ENCODE measurements at regions not wholly inside any gene's neighbourhood (a gene's known extent, or its start where the extent isn't known, plus 50 kb on each side); places are given as distances from the start of the nearest gene placed in this dataset.

DNA sequence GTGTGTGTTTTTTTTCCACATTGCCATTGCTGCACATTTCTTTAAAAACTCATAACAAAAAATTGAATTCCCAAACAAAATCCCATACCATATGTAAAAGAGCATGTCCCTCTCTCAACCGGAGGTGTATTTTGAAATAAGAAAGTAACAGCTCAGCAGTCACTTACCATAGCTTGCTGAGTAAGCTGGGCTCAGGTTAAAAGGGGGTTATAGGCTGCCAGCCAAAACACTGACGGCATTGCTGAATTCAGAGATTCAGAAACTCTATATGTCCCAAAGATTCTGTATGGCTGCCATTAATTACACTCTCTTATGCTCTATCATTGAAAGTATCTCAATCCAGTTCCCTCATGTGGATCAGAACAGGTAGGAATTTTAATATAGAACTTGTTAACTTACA, 276.0 kb downstream of the FOXG1 start:
- DNase-seq = no peak

DNA sequence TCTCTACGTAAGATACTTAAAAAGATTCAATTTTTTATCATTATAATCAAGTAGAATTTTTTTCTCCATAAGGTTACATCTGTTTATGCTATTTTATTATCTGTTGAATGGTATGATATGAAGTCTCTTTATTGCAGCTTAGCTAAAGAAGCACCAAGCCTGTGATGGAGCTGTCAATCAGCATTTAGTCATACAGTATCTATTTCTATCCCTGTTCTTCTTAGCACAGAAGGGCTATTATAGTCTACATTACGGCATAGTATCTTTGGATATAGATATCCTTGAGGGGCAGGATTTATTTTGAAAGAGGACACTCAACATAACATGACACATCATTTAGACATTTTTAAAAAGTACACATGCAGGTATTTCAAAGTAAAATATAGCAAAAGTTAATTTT, 277.1 kb downstream of the FOXG1 start:
- DNase-seq = no peak

DNA sequence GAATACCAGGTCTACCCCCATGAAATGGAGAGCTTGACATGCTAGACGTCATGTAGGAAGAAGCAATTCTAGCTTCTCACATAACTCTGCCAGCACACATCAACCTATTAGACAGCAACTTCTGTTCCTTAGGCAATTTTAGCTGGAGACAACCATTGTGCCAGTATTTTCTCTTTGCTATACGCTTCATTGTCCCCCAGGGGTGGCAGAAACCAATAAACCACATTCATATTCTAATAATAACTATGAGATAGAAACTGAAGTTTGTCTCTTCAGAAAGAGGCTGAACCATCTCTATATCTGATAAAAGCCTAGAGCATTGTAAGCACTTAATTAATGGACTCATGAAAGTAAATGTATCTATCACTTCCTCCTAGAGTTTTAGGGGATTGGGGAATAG, 278.6 kb downstream of the FOXG1 start:
- no peak for DNase-seq

DNA sequence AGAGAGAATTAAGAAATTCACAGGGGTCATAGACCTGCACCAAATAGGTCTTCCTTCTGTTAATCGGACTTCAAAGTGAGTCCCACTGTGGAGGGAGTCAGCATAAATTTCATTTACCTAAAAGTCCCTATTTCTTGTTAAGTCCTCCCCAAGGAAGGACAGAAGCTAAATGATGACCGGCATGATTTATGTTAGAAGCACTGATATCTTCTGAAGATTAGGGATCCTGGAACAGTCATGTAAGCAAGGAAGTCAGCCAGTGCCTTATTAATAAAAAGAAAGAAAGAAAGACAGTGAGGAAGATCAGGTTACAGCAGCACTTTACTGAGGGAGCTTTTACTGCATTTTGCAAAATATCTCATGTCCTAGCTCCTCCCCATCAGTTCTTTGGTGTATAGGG, 287.5 kb downstream of the FOXG1 start:
- no peak for DNase-seq

DNA sequence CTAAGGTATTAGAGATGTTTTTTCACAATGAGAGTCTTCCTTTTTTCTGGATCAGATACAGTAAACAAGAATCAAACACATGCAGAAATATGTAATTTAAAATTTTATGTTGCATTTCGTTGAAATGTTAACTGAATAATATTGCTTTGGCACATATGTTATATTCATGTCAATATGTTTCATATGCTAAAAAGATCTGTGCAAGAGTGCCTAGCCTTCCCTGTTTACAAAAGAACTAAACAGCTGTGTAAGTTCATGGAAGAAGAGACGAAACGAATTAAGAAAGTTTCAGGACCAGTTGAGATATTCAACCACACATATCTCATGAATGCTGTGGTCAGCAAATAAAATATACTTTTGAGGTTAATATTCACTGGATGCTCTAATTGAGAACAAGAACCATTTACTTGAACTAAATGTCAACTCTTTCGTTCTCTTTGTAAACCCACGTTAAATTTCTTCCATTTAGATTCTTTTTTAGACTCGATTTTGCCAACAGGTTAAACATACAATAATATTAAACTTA, 289.5 kb downstream of the FOXG1 start:
- no peak for DNase-seq

DNA sequence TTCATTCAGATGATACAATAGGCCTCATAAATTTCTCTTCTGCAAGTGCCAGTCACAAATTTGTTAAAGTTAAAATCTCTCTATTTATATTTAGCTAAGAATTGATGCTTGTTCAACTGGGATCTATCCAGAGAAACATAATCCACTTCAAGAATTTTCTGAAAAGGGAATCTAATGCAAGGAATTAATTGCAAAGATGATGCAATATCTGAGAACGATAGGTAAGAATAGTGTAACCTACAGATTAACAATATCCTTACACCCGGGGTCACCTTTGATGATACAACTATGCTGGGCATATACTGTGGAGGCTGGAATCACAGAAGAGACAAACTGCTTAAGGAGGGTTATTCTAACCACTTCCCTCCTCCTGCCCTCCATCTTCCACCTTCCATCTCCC, 295.1 kb downstream of the FOXG1 start:
- no peak for DNase-seq

DNA sequence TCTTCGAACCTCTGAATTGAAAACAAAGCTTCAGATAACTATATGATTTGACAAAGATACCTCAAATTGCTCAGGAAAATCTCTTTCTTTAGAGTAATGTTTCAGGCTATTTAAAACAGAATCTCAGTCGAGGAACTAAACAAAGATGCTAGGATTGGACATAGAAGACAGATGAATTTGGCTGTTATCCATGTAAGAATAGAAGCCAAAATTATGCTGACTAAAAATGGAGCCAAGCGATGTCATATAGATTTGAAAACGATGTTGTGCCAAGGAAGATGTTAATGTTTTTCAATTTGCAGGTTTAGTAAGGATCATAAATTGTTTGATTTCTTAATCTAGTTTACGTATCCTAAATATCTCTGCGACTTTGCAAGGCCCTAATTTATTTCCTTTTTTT, 295.9 kb downstream of the FOXG1 start:
- DNase-seq = no peak

DNA sequence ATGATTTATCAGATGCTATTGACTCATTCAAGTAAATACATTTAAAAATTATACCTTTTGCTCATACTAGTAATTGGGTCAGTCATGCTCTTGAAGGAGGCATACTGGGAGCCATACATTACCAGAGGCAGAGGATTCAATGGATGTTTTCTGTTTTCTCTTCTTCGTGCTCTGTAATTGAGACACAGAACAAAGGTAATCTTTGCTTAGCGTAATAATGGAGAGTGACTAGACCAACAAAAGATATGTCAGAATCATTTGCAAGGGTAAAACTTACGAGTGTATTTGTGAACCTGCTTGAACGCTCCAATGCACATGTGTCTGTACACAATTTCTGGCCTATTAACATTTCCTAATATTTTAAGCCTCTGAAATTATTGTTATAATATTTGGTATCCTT, 296.4 kb downstream of the FOXG1 start:
- DNase-seq = no peak

DNA sequence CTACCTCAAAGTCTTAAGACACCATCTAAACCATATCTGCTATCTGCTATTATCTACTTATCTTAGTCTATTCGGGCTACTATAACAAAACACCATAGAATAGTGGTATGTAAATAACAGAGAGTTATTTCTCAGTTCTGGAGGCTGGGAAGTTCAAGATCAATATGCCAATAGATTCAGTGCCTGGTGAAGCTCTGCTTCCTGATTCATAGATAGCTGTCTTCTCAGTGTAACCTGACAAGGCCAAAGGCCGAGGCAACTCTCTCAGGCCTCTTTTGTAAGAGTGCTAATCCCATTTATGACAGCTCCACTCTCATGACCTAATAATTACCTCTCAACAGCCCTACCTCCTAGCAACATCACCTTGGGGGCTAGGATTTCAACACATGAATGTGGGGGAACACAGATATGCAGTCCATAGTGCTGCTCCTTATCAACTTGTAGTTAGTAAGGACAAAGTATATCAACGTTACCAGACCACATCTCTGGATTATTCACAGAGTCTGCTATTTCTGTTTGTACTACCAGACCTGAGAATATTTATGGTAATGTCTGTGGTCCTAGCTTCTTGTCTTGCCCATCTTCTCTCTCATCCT, 297.8 kb downstream of the FOXG1 start:
- no peak for DNase-seq

DNA sequence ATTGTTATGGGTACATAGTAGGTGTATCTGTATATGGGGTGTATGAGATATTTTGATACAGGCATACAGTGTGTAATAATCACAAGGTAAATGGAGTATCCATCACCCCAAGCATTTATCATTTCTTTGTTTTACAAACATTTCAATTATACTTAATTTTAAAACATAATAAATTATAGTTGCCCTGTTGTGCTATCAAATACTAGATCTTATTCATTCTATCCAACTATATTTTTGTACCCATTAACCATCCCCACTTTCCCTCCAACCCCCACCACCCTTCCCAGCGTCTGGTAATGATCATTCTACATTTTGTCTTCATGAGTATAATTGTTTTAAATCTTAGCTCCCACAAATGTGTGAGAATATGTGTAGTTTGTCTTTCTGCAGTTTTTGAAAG, 302.6 kb downstream of the FOXG1 start:
- DNase-seq = no peak

DNA sequence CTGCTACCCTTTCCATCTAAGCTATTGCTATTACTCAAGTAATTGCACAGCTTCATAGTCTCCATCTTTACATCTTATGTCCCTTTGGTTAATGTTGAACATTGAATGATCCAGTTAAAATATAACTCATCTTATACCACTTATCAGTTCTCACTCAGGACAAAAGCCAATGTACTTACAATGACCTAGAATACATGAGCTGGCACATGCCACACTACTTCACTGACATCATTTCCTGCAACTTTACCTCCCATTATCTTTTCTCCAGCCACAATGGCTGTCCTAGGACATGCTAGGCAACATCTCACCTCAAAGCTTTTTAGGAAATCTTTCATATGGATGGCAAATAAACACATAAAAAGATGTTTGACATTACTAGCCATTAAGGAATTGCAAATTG, 309.2 kb downstream of the FOXG1 start:
- no peak for DNase-seq

DNA sequence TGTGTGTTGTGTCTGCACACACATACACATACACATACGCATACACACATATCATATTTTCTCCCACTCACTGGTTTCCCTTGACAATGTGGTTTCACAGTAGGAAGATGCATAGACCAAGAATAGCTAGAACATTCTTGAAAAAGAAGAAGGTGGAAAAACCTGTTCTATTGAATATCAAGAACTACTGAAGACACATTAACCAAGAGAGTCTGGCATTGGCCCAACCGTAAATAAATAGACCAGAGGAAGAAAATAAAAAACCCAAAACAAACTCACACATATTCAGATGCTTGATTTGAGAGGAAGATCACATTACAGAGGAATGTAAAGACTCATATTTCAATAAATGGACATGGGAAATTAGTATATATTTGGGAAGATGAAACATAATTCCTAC, 311.3 kb downstream of the FOXG1 start:
- no peak for DNase-seq

DNA sequence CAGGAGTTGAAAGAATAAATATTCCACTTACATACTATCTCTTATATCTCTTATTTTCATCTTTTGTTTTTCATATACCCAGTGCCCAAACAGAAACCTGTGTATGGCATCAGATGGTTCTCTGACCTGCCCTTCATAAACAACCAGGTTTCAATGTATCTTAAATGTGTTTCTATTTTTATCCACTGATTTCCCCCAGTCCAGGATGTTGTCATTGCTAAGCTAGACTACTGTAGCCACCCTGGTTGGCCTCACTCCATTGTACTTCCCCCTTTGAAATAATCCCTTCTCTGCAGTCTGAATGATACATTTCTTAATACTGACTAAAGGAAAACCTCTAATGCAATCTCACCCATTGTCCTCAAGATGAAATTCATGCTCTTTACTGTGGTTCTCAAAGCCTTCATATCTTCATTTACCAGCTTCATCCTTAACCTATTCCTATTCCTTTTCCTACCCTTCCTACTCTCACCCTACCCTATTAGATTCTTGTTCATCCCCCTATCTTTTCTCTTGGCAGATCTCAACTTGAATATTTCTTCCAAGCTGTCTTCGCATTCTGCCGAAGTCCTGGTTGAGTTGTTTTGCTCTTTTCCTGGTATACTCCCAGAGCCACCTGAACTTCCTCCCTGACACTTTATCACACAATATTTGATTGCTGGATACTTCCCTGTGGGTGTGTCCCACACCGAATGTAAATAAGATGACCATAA, 312.4 kb downstream of the FOXG1 start:
- DNase-seq = no peak

DNA sequence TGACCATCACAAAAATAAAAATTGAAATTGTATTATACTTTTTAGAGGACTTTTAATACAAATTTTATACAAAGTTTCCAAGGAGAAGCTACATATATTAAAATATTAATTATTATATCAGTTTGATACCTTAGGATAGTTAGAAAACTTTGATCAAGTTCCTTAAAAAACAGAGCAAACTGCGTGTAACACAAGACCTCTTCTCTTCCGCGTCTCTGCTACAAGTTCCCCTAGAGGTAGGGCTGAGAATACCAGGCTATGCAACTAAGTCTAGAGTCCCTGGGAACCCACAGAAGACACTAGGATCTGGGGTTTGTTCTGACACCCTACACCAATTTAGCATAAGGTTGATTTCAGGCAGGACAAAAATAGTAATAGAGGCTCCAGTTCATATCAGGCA, 319.0 kb downstream of the FOXG1 start:
- DNase-seq = no peak

DNA sequence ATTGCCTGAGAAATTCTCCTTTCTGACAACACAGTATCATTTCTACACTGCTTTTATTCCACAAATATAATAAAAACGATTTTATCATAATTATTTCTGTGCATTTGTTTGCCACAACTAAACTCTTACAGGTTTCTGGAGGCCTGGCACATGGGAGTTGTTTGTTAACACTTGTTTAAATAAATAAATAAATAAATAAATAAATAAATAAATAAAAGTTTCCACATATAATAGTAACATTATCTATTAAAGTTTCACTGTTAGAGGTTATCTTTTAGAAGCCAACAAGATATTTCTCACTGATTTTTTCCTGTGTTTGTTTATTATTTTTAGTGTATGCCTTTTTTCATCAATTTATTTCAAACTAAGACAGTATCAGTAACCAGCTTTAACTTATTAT, 323.3 kb downstream of the FOXG1 start:
- no peak for DNase-seq

DNA sequence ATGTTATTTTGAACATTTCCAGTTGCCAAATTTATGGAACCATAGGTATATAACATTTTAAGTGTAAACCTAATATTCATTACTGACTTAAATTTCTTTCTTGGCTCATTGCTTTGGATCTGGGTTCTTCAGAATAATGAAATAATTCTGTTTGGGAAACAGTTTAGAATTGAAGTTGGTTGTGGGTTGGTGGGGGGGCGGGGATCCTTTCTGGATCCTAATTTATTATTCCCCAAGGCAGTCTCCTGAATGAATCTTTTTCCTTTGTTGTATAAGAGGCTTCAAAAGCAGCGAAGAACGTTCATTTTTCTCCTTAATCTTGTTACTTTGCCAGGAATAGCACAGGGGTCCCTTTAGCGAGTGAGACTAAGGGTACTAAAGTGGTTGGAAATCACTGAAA, 325.5 kb downstream of the FOXG1 start:
- no peak for DNase-seq

DNA sequence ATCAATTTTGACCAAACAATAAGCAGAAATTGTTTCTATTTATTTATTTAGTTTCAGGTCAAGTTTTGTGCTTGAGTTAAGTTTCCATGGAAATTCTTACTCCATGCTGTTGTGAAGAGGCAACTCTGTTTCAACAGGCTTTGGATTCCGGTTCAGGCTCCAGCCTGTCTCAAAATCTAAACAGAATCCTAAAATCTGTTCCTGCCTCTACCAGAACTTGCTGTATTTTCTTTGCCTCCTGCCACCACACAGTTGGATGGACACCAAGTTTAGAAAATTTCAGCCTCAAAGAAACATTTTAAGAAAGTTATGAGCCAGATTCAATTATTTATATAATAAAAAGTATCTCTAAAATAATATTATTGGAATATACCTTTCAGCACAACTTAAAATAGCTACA, 330.9 kb downstream of the FOXG1 start:
- no peak for DNase-seq

DNA sequence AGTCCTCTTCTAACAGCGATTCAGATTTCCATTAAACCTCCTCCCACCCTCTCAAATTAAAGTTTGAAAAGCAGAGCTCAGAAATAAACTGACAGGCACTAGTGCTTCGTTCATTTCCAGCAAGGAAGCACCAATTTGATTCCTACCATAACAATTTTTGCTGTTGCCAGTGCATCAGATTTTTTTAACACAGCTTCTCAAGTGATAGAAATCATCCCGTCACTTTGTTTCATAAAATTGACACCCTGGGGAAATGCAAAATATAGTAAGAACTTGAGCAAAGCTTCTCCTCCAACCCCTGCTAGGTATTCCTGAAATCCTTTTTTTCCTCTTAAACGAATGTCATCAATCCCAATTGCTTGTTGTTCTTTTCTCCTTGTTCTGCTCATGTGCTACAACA, 332.1 kb downstream of the FOXG1 start:
- DNase-seq = no peak

DNA sequence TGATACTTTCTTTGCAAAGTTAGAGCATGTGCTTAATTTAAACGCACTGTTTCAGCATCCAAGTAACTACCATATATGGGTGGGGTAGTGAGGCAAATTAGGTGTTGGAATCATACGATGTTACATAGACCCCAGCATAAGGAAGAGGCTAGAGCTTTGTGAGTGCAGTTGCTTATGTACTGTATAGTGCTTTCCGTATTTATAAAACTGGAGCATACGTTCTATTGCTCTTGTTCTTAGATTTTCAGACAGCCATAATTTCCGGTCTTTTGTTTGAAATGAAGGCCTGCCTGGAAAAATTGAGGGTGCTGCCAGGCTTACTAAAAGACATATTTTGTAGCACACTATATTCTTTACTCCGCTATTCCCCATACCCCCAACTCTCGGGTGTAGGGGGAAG, 335.7 kb downstream of the FOXG1 start:
- DNase-seq = no peak

DNA sequence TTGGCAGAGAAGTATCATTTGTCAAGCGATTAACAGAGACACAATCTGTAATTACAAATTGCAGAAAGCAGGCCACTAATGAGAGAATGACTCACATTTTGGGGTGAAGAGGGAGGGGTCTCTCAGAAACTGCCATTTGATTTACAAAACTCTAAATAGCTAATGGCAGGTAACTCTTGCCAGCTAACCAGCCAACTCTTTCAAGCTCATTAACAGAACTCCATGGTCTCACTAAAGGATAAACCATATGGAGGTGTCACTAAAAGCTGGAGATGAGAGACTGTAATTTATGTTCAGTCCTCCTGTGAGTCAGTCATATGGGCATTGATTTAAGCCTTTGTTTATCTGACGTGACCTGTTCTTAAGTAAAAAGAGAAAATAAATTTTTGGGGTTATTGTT, 336.4 kb downstream of the FOXG1 start:
- no peak for DNase-seq

DNA sequence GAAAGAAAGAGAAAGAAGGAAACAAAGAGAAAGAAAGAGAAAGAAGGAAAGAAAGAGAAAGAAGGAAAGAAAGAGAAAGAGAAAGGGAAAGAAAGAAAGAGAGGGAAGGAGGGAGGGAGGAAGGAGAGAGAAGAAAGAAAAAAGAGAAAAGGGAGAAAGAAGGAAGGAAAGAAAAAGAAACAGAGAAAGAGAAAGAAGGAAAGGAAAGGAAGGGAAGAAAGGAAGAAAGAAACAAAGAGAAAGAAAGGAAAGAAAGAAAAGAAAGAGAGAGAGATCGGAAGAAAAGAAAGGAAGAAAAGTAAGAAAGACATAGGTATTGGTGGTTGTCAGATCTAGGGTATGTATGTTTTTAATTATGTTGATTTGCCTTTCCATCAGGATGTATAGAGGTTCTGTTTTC, 342.3 kb downstream of the FOXG1 start:
- DNase-seq = no peak

DNA sequence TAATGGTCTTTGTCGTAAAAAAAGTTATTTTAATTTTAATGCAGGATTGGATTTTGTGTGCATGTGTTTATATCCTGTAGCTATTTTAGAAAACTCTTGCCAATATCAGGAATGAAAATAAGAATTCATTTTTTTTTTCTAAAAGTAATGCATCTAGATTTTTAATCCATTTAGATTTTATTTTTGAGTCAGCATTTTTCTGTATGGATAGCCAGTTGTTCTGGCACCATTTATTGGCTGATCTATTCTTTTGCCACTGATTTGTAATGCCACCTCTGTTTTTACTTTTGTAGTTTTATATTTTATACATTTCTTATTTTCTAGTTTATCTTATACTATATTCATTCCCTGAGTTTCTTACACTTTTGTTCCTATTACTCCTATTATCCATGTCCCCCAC, 343.0 kb downstream of the FOXG1 start:
- DNase-seq = no peak

DNA sequence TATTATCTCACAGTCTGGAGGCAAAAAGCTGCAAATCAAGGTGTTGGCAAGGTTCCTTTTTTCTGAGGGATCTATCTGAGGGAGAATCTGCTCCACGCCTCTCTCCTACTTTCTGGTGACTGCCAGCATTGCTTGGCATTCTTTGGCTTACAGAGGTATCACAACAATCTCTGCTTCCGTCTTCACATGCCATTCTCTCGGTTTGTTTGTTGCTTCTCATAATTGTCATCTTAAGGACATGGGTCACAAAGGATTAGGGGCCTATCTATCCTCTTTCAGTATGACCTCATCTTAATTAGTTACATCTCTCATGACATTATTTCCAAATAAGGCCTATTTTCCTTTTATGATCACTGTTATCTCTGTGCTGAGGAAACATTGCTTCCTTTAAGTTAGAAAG, 345.0 kb downstream of the FOXG1 start:
- no peak for DNase-seq

DNA sequence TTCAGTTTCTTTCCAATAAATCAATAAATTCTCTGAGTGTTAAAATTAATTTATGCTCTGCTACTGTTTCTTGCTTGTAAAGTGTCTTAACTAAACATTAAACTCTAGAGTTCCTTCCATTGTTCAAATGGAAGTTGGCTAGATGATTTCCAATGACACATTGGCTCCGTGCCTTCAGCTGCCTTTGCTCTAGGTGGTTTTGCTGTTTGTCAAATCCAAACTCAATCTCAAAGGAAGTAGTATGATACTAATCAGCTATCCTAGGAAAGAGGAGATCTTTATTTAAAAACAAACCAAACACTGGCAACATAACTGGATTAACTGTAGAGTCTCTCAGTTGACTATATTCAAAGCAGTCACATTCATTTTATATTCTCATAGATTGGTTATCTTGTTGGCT, 356.4 kb downstream of the FOXG1 start:
- DNase-seq = no peak

DNA sequence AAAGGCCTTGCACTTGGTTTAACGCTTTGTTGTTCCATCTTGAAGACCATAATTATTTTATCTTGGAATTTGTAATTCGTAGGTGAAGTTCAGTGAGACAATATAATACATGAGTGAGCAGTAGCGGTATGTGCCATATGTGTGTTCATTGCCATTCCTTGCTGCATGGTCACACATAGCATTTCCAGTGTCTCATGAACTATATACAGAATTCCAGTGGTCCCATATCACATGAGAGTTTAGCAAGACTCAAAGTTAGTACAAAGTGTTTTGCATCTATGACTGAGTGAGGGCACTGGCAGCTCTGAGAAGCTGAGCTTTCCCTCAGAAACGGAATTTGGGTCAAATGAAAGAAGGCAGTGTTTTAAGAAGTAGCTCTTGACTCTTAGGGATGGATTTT, 359.8 kb downstream of the FOXG1 start:
- no peak for DNase-seq
